ENCODE measurements at regions not wholly inside any gene's neighbourhood (a gene's known extent, or its start where the extent isn't known, plus 50 kb on each side); places are given as distances from the start of the nearest gene placed in this dataset.
A peak's percentile ranks its signal among the peaks of the same experiment; 100 is the strongest.

DNA sequence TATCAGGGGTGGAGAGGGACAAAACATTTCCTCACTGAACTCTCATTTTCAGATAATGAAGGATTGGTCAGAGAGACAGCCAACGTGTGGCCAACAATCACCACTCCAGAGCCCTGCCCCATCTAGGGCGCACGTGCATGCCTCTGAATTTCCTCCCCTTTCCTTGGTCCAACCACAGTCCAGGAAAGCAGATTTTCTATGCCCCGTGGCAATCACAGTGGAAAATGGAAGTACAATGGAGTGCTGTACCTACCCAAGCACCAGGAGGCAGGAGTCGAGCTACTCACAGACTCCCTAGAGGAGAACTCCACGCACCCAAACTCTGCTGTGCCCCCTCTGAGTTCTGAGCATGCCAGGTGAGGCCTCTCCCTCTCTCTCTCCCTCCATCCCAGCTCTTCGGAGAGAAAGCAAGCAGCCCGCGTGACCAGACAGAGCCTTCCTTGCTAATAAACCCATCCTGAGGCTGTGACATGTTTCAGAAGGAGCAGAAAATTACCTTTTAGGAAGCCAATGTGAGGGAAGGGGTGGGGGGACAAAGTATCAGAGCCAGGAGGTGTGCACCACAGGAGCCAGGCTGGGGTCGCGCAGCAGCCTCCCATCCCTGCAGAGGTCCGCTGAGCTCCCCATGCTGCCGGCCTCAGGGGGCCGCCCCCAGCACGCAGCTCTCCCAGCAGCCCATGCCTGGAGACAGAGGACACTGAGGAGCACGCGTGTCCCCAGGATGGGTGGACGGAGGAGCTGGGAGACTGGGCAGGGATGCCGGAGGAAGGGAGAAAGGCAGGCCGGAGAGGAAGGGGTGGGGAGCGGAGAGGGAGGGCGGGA is 73.4 kb downstream of the PITPNM2 start:
- no peak for DNase-seq

DNA sequence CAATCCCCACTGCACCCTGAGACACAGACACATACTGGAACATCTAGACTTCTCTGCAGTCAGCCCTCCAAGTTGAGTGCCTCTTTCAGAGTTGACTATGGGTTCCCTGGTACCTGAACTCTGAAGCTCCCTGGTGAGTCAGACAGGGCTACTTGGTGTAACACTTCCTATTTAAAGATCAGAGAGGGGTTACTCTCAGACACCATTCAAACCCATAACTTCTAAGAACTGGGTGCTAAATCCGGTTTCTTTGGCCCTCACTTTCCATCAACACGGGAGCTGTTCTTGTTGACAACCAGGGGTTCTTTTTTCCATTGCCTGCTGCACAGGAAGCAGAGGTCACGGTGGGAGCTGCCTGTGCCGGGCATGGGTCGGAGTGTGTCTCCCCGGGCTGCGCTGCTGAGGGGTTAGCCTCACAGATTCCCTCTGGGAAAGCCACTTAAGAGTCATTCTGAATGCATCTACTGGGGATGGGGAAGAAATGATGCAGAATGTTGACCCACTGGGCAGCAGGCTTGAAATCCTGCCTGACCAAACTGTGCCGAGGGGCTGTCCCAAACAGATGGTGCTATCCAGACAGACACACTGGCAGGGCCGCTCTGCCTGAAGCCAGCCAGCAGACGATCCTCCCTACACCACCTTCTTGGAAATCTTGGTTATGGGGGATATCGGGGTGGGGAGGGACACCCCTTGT is 74.1 kb downstream of the PITPNM2 start:
- peak; percentile 34 to 48 for DNase-seq

DNA sequence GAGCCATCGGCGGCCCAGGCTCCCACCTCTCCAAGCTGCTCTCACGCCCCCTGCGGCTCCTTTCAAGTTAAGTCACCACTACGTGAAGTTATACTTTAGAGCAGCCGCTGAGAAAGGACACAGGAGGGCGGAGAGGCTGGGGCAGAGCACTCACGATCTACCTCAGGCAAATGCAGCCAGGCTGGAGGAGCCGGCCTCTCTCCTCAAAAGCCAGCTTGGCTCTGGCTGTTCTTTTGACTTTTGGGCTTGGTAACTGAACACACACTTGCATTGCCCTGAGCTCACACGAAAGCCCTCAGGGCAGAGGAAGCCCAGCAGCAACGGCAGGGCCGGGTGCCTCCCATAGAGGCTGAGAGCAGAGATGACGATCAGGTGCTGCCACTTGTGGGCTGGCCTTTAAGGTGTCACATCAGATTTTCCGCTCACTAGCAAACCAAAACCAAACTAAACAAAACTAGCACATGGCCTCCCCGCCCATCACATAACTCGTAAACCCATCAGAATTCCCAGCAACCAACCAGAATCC is 75.2 kb downstream of the PITPNM2 start:
- DNase-seq = peak; percentile 55 to 59

- no peak for DNase-seq
These were observed 75.7 kb downstream of the PITPNM2 start for GRCh38 chr12:123075087-123075645.

- no peak for DNase-seq
These were observed 76.7 kb downstream of the PITPNM2 start for GRCh38 chr12:123073962-123074801.

- no peak for DNase-seq
These were observed 77.6 kb downstream of the PITPNM2 start for GRCh38 chr12:123073292-123073691.

GRCh38 chr12:123071857-123072256 is 79.0 kb downstream of the PITPNM2 start:
- no peak for DNase-seq

GRCh38 chr12:123071099-123071800 is 79.6 kb downstream of the PITPNM2 start:
- no peak for DNase-seq

GRCh38 chr12:123070267-123071081 is 80.4 kb downstream of the PITPNM2 start:
- DNase-seq = no peak

DNA sequence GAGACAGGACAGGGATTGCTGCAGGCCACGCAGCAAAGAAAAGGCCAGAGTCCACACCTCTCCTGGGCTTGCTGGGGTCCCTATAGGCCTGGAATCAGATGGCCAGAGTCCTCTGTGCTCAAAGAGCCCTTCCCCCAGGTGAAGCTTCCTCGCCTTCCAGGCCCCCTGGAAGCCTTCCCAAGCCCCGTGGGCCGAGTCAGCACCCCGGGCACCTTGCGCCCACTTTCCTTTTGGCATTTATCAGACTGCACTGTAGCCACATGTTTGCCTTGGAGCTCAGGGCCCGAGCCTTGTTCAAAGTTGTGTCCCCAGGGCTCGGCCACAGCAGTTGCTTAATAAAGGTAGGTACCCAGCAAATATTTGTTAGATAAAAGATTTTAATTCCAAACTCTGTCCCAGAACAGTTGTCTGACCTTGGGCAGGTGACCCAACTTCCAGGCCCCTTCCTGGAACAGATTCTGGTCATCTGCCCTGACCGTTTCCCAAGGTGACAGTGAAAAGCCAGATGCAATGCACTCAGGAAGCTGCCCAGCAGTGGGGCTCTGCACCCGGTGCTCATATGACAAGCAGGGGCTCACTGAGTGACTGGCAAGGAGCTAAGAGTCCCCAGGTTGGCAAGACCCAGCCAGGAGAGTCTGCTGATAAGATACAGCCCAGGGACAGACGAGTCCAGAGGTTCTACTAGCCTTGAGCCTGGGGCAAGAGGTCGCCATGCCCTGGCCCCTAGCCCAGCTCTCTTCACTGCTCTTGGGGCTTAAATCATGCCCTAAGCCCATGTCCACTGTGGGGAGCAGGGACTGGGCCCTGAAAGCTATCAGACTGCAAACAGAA is 81.2 kb downstream of the PITPNM2 start:
- DNase-seq = no peak

DNA sequence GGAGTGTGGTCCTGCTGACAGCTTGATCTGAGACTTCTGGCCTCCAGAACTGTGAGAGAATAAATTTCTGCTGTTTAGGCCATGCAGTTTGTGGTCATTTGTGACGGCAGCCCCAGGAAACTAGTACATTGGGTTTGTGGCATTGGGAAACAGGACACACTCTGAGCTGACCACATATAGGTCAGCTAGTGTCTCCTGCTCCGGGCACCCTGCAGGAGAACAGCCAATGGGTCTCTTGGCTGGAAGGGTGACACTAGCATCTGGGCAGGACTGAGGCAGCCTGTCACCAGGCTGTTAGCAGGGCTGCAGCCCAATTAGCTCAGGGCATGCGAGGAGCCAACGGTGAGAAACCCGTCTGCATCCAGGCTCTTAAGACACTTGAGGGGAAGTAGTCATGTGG is 83.2 kb downstream of the PITPNM2 start:
- DNase-seq = no peak

GRCh38 chr12:123066384-123066710 is 84.5 kb downstream of the PITPNM2 start:
- DNase-seq = no peak

DNA sequence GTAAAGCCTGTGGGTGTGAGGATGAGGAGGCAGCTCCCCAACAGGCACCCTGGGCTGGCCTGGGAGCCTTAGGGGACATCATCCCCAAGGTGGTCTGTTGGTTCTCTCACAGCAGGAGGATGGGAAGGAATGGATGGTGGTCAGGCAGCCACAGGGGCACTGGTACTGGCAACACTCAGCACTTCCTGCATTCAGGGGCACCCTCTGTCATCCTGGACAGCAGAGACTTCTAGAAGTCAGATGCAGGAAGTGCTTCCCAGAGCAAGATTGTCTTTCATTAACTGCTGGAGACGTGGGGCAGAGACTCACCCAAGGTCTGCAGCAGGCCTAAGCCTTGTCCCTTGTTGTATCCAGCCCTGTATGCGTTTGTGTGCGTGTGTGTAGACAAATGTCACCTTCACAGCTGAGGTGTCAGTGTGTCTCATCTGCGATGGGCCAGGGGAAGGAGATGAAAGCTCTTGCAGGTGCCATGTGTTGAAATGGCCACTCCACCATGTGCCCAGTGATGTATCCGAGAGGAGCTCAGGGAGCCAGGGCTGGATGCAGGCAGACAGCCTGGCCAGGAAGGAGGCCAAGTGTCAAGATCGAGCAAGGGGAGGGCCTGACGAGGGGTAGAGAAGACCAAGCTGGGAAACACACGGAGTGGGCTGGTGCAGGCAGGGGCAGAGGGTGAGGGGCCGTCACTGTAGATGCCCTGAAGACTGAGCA is 85.1 kb downstream of the PITPNM2 start:
- DNase-seq = no peak

DNA sequence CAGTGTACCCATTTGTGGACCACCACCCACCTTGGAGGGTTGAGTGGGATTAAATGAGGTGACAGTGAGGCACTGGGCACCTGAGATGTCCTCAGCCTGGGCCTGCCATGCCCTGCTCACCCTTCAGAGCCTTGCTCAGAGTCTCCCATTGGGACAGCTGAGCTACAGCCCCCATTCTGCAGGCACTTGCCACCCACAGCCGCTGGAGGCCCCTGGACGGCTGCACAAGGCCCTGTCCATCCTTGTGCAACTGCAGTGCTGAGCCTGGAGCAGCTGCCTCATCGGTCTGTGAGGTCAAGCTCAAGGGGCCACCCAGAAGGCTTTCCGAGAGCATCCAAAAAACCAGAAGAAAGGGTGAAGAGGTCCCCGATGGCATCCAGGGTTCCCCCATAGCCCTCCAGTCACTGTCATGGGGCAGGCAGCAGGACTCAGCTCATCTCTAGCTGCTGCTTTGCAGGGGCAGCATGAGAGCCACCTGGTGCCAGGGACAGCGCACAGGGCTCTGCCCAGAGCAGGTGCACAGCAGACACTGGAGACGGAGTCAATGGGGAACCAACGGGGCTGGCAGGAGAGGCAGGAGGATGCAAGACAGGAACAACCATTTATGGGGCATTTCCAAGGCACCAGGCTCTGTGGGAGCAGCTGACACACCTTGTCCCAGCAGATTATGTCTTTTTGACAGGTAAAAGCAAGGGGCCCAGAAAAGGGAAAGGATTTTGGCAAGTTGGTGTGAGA is 84.6 kb downstream of the ARL6IP4 start:
- no peak for DNase-seq

GRCh38 chr12:123064366-123064765 is 83.9 kb downstream of the ARL6IP4 start:
- no peak for DNase-seq

DNA sequence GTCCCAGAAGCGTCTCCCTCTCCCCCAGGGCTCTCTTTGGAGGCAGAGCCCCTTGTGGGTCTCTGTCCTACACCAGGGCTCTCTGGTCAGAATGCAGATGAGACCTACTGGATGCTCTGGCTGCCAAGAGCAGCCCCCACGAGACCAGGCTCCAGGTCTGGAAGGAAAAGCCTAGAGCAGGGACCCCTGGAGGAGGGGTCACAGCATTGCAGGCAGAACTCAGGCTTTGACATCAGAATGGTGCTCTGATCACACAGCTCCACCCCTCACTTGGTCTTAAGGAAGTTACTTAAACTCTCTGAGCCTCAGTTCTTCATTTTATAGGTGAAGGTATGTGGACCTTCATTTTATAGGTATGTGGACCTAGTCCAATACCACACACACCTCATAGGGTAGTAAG is 83.1 kb downstream of the ARL6IP4 start:
- DNase-seq = no peak

- no peak for DNase-seq
These were observed 82.4 kb downstream of the ARL6IP4 start for GRCh38 chr12:123062681-123063486.
